ENCODE measurements at regions not wholly inside any gene's neighbourhood (a gene's known extent, or its start where the extent isn't known, plus 50 kb on each side); places are given as distances from the start of the nearest gene placed in this dataset.
"Not testable (repeated sequence)": the region's sequence is repeated elsewhere in the genome, so short reads cannot be mapped to it uniquely, and the experiment has no call there.

DNA sequence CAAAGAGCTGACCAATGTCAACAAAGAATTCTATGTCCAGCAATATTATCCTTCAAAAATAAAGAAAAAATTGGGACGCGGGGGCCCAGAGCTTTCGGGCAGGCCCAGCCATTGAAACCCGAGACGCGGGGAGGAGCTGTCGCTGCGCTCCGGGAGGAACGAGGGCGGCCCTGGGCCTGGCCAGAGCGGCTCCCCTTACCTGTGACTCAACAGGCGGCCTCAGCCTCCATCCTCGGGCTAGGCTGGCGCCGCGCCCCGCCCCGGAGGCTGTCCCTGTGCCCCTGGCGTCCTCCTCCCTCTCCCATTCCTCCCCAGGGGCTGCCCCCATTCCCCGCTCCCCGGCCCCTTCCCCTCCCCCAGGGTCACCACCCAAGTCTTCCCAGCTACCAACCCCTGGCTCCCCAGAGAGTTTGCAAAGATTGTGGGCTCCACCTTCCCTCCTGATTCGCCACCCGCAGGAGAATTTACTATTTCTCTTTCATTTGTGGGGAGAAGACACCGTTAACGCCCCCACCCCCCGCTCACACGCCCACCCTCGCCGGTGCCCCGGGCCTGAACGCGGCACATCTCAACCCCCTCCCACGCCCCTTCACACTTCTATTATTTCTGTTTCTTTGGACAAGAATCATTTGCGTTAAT lies 127.9 kb downstream of the ARRDC4 start:
- DNase-seq, result not testable (repeated sequence)

DNA sequence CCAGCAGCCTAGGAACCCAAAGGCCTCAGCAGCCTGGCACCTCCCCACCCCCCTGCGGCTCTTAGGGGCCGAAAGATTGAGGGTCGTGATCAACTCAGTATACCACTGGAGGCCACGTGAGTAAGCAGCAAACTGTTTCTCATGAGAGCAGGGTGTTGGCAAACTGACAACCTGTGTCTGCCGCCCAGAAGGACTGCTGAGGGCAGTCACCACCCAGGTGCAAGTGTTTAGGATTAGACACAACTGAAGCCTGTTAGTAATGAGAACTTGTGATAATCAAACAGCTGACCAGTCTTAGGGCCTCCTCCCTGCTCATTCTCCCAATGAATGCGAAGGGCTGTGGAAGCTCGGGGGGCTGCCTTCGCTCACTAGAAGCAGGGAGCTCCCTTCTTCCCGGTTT lies 128.8 kb downstream of the ARRDC4 start:
- not testable (repeated sequence) for DNase-seq

DNA sequence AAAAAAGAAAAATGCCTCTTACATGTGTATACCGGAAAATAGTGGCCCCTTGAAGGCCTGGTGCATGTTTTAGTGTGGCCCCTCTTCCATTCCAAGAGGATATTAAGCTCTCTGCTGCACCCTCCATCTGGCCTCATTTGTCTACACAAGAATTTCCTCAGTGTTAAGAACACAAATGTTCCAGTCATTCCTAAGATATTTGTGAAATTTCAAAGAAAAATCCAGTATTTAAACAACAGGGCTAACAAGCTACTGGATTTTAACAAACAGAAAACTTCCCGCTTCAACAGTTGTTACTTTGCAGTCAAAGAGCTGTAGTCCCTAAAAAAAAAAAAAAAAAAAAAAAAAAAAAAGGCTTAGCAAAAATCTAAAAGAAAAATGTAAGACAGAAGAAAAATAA lies 137.5 kb downstream of the ARRDC4 start:
- DNase-seq, result not testable (repeated sequence)

DNA sequence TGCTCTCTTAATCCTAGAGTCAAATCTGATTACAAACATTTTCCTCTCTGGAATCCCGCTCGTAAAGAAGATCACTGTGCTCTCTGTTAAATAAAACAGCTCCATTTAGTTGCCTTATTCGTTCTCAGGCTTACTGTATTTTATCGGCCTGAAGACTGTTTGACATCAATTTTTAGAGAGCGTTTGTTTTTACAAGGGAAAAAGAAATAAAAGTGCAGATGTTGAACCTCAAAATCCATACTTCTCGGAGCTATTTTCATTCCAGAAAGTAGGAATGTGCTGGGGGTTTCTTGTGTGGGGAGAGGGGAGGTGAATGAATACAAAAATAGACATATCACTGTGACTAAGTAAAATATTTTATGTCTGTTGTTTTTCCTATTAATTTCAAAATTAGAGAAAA lies 140.1 kb downstream of the ARRDC4 start:
- not testable (repeated sequence) for DNase-seq

DNA sequence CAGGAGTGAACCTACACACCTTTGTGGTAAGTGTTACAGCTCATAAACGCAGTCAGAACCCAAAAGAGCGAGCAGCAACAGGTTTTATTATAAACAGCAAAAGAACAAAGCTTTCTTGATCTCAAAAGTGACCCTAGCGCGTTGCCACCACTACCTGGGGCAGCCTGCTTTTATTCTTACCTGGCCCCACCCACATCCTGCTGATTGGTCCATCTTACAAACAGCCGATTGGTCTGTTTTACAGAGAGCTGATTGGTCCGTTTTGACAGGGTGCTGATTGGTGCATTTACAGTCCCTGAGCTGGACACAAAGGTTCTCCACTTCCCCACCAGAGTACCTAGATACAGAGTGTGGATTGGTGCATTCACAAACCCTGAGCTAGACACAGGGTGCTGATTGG lies 143.1 kb downstream of the ARRDC4 start:
- no peak for DNase-seq

DNA sequence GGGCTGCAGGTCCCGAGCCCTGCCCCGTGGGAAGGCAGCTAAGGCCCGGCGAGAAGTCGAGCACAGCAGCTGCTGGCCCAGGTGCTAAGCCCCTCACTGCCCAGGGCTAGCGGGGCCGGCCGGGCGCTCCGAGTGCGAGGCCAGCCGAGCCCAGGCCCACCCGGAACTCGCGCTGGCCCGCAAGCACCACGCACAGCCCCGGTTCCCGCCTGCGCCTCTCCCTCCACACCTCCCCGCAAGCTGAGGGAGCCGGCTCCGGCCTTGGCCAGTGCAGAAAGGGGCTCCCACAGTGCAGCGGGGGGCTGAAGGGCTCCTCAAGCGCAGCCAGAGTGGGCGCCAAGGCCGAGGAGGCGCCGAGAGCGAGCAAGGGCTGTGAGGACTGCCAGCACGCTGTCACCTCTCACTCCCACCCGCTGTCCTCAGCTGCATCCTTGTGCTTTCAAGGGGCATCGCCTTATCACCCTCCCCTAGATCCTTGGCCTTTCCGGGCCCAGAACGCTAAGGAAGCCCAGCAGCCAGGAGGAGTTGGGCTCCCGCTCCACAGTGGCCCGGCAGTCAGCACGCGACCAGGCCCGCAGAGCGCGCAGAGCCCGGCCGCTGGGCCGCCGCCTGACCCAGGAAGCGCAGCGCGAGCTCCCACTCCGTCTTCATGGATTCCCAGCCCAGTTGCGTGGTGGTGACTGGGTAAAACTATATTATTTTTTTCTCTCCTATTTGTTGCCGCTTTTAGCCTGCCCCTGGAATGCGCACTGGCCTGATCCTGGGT lies 144.1 kb downstream of the ARRDC4 start:
- DNase-seq, result not testable (repeated sequence)

DNA sequence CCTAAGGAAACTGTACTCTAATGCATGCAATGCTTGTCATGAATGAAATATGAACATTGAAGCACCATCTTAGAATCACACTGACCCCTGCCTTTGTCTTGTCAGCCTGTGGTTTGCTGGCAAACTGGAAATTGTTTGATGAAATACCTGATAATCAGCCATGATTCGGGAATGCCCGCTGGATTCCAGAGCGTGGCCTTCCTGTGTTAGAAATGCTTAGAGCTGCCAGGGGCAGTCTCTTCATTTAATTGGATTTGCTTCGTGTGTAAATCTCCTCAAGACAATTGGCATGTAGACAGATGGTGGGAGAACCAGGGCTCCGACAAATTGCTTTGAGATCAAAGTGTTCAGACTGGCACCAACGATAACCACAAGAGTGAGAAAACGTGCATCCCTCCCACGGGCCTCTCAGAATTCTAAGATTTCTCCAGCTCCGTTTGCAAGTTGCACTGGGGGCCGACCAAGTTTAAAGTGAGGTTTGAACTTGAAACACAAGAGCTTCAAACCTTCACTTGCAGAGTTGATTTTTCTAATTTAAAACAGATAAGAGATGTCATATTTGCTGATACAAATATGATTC lies 146.2 kb downstream of the ARRDC4 start:
- DNase-seq, result not testable (repeated sequence)

DNA sequence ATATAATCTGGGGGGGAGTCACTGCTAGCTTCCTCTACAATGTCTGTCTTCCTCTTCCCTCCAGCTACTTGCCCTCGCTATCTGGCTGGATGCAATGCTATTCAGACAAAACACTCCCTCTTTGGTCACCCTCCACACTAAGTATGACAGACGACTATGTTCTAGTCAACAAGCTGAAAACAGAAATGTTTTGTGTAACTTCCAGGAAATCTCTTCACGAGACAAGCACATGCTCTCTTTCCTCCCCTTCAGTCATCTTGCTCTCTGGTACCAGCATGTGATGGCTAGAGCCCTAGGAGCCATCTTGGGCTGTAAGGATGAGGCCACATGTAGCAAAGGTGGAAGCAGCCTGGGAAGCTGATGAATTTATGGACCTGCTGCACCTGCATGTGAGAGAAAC lies 151.3 kb downstream of the ARRDC4 start:
- no peak for DNase-seq

DNA sequence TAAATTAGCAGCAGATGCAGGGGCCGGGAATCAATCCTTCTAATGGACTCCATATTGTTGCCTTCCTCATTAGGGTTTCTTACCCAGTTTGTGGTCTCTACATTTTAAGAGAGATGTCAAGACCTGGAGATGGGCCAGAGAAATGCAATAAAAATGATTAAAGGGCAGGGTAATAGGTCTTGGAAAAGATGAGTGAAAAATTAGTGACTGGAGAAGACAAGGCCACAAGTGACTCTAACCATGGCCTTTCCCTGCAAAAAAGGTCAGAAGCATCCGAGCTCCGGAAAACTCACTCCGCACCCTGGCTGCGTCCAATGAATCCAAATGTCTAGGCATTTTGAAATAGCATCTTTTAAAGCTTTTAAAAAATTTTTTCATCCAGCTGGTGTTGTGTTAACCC lies 152.8 kb downstream of the ARRDC4 start:
- DNase-seq, result no peak

DNA sequence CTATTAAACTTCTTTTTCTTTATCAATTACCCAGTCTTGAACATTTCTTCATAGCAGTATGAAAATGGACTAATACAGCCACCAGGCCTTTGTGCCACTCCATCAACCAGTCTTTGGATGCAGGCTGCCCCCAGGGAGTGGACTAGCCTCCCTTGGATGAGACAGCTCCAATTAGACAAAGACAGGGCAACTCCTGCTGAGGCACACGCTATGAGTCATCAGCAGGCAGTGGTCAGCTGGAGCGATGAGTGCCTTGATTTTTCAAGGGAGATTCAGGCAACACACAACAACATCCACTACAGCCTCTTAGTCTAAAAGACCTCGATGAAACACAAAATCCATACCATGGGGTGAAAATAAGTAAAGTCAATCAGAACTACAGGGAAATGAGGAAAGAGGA lies 160.1 kb downstream of the ARRDC4 start:
- DNase-seq, result no peak

DNA sequence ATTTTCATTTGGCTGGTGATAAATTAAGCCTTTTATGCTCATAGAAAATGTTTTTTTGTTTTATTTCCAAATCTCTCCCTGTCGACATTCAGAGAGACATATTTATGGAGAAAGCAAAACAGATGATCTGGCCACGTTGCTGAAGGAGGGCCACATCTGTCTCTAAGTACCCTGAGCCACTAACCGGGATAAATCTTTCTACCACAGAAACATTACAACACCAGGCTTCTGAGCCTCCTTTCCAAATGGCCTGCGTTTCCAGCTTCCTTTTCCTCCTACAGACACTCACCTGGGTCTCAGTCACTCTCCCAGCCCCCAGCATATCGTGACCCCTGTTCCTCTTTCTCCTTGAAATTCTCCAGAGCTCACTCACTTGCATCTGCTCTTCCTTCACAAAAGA lies 161.0 kb downstream of the ARRDC4 start:
- DNase-seq, result no peak

DNA sequence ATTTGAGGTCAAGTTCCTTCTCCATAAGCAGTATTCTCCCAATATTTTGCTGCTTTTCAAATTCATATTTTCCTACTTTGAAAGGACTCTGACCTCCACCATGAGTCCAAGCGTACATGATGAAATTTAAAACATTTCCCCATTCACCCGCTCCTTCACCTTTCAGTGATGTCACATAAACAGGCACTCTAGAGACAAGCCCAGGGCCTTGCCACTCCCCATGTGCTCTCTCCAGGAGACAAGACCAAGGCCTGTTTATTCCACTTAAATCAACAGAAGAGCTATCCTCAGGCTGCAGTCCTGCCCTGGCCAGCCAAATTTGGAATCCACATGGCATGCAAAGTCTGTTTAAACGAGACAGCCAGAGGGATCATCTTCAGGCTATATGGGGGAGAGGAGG lies 161.5 kb downstream of the ARRDC4 start:
- DNase-seq, result no peak

DNA sequence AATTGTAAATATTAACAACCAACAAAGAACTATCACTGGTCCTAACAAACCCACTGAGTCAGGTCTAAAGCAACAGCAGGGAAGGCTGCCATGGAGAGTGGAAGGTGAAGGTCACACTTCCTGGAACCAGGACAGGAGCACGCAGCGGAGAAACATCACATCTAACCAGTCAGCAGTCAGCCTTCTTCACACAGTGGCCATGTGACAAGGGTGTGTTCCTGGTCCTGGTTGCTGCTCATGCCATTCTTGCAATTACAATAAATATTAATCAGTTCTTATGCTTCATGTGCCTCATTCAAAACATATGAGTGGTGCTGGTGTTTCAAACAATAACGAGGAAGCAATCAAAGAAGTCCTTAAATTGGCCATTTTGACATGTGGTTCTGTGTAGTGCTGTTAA lies 162.8 kb downstream of the ARRDC4 start:
- DNase-seq, result no peak

DNA sequence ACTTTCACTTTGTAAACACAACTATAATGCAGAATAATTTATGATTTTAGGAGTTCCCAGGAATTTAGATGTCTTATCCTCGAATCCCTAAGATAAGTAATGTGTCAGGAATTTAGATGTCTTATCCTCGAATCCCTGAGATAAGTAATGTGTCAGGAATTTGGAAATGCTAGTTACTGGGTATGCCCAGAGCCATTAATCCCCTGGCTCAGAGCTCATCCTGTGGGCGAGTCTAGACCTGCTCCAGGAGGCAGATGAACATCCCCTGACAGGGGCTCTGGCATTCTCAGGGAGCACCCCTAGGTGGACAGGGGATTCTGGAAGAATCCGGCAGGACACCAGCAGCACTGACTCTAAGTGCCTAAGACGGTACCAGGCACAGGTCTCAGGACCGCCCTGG lies 163.3 kb downstream of the ARRDC4 start:
- no peak for DNase-seq

DNA sequence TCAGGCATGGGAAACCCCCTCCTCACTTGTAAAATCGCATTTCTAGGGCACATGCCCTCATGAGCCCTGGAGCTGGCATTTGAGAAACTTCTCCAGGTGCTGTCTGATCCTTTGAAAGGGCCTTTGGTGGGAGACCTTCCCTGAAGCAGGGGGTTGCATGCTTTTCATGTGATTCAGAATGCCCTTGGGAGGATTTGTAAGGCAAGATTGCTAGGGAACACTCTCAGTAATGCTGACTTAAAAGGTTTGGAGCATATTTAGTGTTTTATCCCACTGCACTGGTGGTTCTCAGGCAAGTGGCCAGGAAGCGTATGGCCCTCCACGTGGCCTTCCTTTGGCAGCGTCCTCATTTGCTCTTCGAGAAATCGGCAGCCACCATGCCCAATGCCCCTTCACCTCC lies 164.1 kb downstream of the ARRDC4 start:
- no peak for DNase-seq

DNA sequence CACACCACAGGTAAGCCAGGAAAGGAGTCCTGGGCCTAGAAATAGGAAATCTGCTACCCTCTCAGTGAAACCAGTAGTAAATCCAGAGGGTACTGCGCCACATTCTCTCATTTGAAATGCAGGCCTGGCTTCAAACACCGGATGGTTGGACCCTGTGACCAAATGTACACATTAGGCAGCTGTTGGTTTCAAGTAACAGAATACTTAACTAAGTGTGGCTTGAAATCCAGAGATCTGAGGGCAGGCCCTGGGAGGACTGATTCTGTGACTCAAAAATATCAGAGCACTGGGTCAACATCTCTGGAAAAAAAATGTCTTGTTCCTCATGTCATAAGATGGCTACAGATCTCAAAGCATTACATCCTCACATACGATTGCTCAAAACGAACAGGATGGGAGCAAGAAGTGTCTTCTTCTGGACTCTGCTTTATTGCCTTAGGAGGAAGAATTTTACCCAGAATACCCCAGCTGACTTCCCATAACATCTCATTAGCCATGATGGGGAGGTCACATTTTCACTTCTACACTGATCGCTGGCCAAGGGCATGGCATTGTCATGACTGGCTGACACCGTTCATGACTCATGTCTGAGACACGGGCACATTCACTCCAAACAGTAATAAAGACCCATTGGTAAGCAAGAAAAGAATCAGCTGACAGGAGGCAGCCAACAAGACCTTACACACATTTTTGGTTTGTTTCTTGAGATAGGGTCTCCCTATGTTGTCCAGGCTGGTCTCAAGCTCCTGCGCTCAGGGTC lies 166.0 kb downstream of the ARRDC4 start:
- no peak for DNase-seq

DNA sequence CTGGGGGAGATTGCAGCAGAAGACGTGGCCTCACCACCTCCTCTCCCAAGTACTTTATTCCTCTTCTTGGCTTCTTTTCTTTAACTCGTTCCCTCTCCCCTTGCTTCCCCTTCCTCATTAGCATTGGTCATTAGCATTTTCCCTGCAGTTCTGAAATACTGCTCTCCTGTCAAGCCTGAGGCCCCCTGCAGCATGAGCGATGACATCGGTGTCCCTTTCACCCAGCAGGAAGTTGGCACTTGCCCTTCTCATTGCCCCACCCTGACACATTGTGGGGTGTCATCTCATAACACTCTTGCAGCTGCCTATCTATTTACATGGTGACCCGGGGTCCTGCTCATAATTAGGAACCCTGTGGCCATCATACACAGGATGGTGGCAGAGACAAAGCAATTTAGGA lies 167.1 kb downstream of the ARRDC4 start:
- no peak for DNase-seq

DNA sequence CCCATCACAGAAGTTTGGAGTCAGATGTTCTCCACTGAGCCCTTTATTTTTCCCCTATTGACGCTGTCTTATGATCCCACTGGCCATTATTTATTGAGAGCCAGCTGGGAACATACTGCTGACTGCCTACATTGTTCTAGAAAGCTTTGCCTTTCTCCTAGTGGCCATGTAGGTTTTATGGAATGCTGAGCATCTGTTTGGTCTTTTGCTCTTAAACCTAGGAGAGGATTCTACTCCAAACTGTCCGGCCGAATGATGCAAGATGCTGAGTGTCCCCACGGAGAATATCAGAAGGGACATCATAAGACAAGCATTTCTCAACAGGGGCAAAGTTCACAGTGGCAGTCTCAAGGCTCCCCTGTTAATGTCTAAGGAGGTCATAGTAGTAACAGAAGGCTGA lies 171.4 kb downstream of the ARRDC4 start:
- no peak for DNase-seq

DNA sequence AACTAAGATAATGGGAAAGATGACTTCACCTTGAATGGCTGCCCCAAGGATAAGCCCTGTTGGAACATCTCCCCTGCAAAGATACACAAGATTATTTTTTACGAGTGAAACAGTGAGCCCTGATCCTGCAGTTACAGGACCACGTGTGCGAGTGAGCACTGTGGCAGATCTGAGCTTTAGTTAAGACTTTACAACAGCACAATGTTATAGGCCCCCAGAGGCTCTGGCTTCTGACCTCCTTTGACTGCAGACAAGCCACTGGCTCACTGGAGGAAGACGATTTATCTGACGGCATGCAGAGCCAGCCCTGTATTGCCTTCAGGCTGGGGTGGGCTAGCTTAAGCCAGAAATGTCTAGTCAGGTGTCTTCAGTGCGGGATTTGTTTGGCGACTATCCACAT lies 174.4 kb downstream of the ARRDC4 start:
- DNase-seq, result no peak

DNA sequence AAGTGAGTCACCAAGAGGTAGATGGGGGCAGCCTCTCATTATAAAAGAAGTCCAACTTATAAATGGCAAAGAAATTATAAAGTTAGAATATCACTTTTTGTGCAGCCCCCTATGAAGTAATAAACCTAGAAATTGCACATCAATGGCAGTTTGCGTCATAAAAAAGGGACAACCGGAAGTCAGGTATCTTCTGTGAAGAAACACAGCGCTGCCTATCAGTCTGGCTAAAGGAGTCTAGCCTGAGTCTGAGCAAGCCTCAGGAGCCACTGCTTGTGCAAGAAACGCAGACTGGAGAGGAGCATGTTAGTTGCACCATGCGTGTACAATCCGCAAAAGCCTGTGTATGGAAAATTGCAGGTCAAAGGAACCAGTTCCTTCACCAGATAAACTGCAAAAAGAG lies 178.4 kb downstream of the ARRDC4 start:
- no peak for DNase-seq

DNA sequence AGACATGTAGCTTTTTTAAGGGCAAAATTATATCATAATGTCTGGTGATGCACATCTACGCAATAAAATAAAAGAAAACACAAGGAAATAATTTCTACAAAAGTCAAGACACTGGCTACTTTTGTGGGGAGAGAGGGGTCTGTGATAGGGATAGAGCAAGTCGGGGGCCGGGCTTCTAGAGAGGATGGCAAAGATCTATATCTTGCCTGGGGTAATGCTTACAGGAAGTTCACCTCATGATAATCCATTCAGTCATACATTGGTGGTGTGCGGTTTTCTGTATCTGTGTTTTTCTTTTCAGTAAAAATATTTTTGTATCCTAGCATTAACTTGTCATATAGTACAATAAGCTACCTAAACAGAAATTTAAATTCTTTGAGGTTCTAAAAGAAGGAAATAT lies 178.8 kb downstream of the ARRDC4 start:
- DNase-seq, result no peak

DNA sequence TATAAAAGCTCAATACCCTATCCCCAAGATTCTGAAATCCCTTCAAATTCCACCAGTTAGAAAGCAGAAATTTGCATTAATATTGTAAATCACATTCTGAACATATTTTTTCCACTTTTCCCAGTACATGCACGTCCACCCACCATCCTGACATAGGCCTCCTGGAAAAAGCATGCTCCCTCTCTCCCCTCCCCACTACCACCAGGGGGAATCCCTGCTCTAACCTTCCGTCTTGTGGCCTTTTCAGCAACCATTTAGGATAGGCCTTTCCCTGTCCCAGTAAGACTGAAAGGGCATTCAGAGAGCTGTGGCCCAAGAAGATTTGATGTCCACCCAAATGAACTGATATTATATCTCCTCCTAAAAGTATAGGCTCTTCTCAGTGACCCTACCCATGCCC lies 182.1 kb downstream of the ARRDC4 start:
- no peak for DNase-seq

DNA sequence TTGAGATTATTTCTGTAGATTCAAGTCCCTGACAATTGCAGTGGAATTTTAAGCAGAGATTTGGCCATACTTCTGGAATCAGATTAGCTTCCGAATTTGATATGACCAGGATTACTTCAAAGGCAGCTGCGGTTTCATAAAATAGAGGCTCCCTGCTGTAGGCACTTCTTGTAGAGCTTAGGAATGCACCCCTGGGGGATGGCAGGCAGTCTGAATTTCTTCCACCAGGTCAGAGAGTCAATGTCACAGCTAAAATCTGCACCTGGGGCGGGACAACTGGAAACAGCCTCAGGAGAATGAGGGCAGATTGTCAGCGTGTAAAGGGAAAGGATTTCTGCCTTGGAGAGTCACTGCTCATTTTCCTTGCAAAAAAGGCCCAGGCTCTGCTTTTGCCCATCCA lies 182.6 kb downstream of the ARRDC4 start:
- no peak for DNase-seq

DNA sequence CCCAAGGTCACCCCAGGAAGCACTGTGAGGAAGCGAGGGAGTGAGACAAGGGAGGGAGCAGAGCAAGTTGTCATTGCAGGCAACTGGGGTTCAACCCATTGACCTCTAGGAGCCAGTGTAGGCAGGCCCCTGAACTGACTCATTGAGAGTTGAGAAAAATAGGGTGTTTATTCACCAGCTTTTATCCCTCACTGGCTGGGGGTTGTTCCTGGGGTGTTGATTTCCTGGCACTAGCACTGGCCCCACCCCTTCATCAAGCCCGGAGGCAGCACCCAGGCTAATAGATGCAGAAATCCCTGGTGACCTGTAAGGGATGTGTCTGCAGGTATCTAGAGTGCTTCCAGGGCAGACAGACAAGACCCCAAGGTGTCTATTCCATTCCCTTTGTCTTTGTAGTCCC lies 183.9 kb downstream of the ARRDC4 start:
- DNase-seq, result no peak

All from DMS79 (cell line).